Non-pigmented ciliary epithelial cell (primary cell): ENCODE measurements at regions not wholly inside any gene's neighbourhood (a gene's known extent, or its start where the extent isn't known, plus 50 kb on each side); places are given as distances from the start of the nearest gene placed in this dataset.

Experiments
- DNase-seq: peaks from one replicate; pipeline ENCODE4 v3.0.0-alpha.2; 2010; ENCODE audit warnings: low read depth

DNA sequence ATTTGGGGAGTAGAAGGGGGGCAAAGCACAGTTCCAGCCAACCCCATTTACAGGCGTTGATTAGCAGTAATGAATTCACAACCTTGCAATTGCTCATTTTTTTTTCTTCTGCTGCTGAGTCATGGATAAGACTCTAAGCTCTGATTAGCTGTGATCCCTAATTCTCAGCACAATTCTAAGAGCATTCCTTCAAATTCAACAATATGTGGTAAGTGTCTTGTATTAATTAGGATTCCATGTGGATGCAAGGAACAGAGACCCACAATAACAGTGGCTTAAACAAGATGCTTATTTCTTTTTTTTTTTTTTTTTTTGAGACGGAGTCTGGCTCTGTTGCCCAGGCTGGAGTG is 133.4 kb downstream of the PALM2AKAP2 start:
- no peak for DNase-seq

DNA sequence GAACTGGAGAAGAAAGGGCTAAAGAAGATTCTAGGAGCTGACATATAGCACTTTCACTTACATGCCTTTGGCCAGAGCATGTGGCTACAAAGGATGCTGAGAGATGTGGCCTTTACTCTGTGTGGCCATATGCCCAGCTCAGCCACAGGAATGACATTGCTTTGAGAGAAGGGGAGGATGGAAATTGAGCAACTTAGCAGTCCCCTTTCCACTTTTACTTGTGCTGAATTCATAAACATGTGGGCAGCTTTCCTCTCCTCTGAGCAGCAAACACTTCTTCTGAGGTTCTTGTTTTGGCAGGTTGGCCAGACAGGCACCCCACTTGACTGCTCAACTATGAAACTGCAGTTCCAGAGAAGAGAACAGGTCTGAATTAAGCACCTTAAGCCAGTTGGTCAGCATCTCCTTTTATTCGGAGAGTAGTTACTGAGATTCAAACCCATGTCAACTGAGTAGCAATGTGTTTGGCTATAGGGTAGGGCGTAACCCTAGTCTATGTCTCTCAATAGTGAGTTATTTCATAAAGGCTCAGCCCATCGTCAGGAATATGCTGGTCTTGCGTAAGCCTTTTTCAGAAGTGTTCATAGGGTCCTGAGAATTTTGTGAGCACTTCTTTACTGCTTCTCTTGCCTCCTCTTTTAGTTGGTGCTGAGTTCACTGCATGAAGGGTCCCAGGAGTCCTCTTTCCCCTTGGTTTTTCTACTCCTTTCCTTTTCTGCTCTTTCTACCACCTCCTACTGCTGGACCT is 134.5 kb downstream of the PALM2AKAP2 start:
- DNase-seq: peak; percentile 64

DNA sequence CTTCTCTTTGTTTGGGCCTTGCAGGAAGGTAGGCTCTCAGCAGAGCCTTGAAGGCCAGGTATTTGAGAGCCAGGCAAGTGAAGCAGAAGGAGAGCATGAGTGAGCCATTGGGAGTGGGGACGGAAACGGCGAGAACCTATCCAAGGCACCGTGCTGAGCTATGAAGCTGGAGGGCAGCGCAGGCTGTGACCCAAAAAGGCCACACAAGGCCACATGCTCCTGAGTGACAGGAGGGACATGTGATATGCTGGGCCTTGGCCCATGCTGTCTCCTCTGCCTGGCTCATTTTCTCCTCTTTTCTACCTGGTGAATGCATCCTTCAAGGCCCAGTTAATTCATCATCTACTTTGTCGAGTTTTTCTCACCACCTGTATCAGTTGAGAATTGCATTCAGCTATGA is 136.3 kb downstream of the PALM2AKAP2 start:
- no peak for DNase-seq

DNA sequence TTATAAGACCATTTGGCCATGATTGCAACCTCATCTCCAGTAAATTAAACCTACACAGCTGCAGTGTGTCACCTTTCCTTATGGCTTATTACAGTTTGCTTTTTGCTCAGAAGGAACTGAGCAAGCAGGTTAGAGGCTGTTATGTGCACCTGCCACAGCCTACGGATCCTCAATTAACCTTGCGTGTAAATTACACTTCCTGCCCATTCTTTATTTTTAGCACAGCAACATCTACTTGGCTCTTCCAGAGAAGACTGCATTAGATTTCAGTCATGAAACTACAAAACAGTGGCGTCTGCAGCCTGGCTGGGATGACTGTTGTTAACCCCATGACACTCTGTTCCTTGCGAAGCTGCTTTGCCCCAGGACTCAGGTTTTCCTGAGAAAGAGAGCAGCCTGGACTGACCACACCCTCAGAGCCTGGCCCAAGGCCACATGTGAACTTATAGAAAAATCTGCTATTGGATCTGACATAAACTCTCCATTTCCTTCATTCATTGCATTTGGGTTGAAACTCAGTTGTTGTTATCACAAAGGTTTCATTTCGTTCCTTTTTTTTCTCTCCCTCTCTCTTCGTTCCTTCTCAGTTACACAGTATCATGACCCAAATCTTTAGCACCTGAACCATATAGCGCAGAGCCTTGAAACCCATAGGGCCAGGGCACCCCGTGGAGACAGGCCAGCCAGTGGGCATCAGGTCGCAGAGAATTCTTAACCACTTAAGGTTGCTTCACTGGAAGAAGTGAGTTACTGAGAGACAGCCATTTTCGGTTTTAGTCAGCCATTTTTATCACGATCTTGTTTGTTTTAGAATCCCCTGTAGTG is 138.6 kb downstream of the PALM2AKAP2 start:
- no peak for DNase-seq

DNA sequence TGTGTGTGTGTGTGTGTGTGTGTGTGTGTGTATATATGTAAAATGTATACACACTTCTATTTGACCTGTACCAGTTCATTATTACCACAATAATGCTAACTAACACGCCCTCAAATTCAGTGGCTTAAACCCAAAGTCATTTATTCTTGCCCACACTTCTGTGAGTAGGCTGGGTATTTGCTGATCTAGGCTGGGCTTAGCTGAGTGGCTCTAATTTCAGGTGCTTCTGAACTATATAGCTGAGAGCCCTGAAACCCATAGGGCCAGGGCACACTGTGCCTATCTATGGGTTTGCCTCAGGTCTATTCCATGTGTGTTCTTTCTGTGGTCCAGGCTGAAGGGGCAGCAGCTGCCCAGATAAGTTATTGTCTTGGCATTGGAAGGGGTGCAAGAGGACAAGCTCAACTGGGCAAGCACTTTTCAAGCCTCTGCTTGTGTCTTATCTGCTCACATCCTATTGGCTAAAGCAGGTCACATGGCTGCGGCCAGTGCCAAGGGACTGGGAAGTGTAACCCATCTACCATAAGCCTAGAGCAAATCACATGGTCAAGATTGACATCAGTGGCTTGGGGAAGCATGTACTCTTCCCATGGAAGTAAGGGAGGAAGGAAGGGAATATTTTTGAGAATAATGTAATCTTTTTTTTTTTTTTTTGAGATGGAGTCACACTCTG is 139.9 kb downstream of the PALM2AKAP2 start:
- DNase-seq: no peak

DNA sequence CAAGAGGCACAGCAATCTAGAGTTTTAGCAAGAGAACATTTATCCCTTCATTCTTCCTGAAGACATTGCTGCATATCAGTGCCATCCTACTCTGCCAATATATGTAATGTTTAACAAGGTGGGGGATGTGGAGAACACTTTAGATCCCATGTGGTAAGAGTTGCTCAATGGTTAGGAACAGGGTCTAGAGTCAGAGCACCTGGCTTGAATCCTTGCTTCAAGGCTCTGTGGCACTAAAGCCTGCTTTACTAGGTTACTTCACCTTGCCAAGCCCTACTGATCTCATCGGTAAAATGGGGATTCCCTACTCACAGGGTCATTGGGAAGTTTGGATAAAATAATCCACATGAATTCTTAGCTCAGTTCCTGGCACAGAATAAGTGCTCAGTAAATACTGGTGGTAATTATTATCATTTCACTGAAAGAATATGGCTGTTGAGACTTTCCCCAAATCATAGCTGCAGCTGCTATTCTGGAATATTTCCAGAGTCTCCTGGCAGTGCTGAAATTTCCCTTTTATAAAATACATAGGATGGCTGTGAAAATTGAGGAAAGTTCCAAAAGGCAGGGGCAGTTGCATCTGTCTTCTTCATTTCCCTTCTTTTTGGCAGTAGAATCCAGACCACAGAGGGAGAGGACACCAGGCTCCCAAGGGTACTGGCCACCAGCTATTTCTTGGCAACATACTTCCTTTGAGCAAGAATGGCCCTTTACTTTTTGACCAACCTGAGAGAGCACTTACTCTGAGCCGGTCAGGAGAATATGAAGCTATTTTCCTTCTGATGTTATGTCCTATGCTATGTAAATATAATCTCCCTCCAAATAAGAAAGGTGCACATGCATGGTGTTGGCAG is 142.8 kb downstream of the PALM2AKAP2 start:
- DNase-seq: no peak

DNA sequence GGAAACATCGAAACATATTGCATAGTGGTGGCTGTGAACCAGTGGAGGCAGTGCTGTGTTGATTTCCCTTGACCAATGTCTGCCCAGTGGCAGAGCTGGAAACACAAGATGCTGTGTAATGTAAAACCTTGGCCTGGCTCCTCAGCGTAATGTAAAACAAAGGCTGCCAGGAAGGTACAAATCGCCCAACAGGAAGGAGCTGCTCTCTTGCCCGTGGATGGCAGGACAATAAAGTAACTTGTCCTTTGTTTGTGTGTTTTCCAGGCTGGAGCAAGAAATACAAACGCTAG is 143.4 kb downstream of the PALM2AKAP2 start:
- no peak for DNase-seq

DNA sequence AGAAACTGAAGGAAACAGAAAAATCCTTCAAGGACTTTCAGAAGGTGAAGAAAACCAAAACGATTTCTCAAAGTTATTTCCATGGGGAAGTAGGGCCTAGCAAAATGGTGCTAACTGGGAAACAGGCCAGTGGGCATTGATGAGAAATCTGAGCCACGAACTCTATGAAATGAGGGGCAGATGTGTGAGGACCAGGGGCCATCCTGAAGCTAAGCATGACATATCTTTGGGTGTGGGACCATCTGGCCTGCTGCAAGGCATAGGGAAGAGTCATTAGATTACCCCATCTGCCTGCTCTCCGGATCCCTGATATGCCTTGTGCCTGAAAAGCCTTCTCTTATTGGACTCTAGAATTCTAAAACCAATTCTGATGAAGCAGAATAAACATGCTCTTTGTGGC is 143.8 kb downstream of the PALM2AKAP2 start:
- no peak for DNase-seq

DNA sequence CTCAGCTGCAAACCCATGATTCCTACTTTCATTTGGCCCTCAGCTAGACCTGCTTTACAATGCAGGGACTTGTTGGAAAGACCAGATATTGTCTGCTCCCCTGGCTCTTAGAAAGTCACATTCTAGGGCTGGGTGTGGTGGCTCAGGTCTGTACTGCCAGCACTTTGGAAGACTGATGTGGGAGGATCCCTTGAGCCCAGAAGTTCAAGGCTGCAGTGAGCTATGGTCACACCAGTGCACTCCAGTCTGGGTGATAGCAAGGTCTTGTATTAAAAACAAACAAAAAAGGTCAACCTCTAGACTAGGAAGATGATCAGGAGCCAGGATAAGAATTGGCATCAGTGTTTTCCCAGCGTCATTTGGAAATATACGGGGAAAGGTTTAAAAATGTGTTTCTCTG is 145.8 kb downstream of the PALM2AKAP2 start:
- no peak for DNase-seq

DNA sequence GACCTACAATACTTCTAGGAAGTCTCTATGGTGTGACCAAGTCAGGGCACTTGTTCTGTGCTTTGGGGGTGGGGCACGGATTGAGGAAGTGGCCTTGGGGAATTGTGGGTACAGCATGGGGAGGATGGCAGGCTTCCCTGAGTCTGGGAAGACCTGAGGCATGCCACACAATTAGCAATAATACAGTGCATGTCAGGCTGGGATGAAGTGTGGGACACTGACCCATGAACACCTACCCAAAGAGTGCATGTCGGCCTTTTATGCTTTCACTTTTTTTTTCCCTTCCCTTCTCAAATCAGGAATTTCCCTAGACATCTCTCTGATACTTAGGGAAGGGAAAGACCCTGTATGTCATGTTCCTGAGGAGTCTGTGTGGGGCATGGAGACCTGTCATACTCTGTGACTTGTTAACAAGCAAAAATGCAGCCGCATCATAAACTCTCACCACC is 146.4 kb downstream of the PALM2AKAP2 start:
- DNase-seq: no peak

DNA sequence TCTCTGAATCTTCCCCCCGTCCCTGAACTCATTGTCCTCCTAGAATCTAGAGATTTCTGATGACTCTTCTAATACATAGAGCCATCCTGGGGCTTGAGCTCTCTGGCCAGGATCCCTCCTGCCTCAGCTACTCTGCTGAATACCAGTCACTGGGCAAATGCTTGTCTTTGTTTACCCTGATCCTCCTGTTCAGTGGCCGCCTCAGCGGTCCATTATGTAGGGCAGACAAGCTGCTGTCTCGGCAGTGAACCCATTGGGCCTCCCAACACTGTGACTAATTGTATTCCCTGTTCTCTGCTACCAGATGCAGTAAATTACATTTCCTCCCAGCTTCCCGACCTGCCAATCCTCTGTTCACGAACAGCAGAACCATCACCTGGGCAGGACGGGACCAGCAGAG is 151.6 kb downstream of the PALM2AKAP2 start:
- DNase-seq: no peak

DNA sequence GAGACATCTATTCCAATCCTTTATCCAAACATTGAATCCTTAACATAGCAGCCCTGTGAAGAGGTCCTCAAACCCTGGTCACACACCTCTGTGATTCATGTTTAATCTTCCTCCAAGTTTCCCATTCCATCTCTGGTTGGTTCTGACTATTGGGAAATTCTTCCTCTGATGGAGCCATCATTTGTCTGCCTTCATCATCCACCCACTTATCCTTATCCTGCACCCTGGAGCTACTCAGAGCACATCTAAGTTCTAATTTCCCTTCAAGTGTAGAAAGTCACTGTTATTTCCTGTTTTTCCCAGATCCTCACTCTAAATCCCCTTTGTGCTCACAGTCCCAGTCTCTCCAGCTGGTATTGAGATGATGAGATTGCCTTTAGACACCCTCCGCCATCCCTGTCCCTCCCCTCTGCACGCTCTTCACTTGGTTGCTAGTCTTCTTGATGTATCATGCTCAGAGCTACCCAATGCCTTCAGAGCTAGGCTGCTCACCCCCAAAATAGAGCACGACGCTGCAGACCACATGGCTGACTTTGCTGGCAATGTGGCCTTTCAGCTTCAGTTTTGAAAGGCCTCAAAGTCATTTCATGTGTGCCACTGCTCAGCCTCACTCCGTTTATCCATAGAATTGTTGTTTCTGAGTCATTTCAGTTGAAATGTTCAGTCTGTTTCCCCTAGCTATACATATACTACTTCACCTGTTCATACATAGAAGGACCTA is 154.3 kb downstream of the PALM2AKAP2 start:
- no peak for DNase-seq

DNA sequence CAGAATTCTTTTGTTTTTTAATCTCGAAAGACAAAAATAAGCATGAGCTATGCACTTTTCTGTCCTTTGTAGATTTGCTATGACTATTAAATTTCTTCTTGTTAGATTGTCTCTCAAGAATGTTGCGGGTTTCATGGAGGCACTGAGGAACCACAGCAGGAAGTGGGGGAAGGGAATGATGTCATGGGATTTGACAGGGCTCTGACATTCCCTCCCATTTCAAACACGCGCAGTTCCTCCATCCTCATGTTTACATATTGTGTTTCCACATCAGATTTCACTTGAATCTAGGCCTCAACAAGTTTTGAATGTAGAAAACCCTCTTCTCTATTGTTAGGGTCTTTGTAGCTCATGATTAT is 154.8 kb downstream of the PALM2AKAP2 start:
- peak; percentile 92 for DNase-seq

DNA sequence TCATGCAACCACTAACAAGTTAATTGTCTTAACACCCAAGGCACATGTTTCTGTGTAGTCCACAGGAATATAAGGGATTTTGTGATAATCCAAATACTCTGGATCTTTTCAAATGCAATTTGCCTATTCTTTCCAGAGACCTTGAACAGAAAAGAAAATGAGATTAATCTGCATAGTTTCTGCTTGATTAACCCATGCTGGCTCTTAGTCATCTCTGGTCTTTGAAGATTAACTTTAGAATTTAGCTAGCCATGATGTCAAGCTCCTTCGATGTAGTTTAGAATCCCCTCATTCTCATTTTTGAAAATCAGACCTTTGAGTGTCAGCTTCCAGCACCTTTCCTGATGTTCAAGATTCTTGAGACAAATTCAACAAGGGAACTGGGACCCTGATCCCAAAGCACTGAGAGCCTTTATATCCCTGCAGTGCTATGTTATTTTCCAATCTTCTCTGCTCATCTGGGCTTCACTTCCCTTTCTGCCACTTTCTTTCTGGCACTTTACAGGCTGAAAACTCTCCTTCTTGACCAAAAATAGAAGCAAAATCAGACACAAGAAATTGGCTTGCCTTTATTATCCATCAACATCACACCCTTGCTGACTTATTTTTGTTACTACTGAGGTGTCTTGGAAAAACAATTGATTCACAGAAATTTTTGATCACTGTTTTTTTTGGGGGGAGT is 155.5 kb downstream of the PALM2AKAP2 start:
- peak; percentile 30 for DNase-seq

DNA sequence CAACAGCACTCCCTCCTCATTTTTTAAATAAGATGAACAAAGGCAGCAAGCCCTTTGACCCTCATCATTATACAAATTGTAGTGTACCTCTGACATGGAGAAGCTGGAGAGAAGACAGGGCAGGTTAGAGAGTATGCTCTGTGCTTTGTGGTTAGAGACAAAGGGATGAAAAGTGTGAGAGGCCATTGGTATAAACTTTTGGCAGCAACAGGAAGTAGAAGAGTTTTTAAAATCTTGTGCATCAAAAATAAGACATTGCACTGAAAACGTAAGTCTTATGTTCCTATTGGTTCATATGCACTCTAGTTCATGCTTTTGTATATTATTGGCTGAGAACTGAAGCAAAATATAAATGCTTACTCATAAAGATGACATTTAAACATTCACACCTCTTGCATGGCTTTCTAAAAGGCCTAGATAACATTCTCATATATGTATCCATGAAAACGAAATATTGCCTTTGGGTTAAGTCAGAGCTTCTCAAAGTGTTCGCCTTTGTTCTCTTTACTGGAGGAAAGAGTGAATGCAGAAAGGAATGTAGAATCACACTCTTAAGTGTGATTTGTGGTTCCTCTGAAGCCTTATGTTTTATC is 158.0 kb downstream of the PALM2AKAP2 start:
- no peak for DNase-seq

DNA sequence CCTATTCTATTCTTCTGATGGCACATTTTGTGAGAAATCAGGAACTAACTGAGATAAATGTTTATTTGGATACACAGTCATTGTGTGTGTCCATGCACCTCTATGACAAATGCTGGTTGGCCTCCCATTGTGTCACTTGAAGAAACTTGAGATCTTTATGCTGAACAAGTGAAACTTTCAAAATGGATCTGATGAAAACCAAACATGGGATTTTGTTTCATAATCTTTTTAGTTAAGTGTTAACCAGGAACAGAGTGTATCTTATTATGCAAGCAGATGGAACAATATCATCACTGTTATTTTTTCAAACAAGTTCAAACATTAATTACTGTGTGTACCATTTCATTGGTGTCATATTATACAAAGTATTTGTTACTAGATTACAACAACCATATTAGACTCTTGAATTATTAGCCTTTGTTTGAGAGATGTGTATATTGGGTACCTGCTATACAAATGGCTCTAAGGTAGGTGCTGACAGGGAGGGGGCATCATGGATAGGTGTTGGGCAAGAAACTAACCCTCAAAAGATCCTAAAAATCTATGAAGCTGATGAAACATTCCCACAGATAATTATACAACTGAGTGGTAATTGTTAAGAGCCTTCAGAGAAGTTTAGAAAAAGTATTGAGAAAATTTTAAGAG is 159.8 kb downstream of the PALM2AKAP2 start:
- DNase-seq: no peak

DNA sequence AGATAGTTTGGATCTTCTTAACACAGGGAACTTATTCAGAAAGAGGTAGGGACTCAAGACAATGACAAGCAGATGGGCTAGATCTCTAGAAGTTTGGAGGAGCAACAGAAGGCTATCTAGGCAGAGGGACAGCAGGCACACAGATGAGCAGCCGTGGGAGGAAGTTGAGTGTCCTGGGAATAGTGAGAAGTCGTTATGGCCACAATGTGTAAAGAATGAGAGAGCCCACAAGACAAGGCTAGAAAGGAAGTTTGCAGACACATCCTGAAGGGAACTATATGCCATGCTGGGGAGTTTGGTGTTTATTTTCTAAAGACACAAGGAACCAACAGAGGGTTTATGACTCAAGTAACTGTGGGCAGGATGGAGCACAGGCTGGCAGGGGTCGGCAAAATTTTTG is 160.6 kb downstream of the PALM2AKAP2 start:
- DNase-seq: no peak

DNA sequence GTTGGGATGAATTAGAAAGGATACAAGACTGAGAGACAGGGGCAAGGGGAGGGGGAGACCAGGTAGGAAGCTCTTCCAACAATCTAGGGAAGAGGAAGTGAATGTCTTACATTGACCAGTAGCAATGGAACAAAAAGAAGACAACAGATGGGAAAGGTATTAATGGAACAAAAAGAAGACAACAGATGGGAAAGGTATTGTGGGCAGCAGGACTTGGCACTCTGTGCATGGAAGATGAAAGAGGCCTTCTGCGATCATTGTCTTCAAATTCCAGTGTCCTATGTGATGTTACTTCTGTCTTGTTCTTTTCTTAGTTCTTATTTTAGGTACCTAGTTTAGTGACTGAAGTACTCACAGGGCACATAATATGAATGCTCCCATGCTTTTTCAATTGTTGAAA is 161.8 kb downstream of the PALM2AKAP2 start:
- no peak for DNase-seq

DNA sequence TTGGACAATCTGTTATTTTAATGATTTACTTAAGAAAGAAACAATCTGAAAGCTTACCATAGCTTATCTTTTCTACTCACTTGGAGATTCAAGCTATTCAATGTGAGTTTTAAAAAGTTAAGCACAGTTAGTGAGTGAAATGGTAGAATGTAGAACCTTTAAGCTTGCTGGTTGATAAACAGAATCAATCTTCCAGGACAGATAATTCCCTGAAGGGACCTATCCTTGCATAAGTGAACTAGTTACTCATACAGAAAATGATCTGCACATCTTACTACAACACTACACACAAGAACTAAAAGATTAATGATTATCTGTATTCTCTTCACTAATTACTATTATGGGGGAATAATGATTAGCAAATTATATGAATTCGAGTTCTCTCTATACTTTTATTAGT is 165.6 kb downstream of the PALM2AKAP2 start:
- DNase-seq: no peak

DNA sequence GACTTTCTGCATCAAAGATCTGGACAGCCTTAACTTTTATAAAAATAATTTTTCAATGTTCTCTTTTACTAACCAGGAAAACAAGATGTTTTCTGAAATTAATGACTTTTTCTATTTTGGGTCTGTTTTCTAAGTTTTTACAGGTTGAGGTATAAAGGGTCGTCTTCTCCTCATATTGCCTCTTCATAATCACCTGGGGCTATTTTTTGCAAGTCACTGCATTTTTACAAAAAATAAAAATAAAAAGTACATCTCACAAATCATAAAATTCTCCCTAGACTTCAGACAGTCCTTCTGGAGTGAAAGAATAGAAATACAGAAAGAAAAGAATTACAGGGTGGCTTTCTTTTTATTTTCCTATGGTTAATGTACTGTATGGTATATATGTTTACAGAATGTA is 168.5 kb downstream of the PALM2AKAP2 start:
- no peak for DNase-seq
